ENCODE measurements at regions not wholly inside any gene's neighbourhood (a gene's known extent, or its start where the extent isn't known, plus 50 kb on each side); places are given as distances from the start of the nearest gene placed in this dataset.

- TF ChIP-seq CTCF (IDR thresholded peaks at IDR 0.05; ENCODE audit: extremely low read depth in 1 of 2, insufficient read depth in 1 of 2, low read depth in 1 of 2, low read length in 2 of 2) (no peak), POLR2A (IDR thresholded peaks at IDR 0.05; ENCODE audit: low read depth, low read length) (no peak), POLR2AphosphoS5 (IDR thresholded peaks at IDR 0.05; ENCODE audit: insufficient read depth, low read depth, low read length) (no peak), JUN (IDR thresholded peaks at IDR 0.05; ENCODE audit: borderline replicate concordance, insufficient read depth, insufficient read length, low read depth) (no peak), GATA2 (IDR thresholded peaks at IDR 0.05; ENCODE audit: insufficient read depth, insufficient read length, low read depth, low read length) (no peak), EZH2 (IDR thresholded peaks at IDR 0.05; ENCODE audit: borderline replicate concordance, low read depth, low read length, severe bottlenecking) (no peak)
Observed at GRCh38 chr1:90864681-90865080, 147.6 kb upstream of the BARHL2 start.
